ENCODE measurements at regions not wholly inside any gene's neighbourhood (a gene's known extent, or its start where the extent isn't known, plus 50 kb on each side); places are given as distances from the start of the nearest gene placed in this dataset.

GRCh38 chr20:52469128-52469527 lies 277.5 kb upstream of the ZFP64 start:
- DNase-seq: no peak

GRCh38 chr20:52465991-52466390 lies 274.4 kb upstream of the ZFP64 start:
- no peak for DNase-seq

GRCh38 chr20:52461582-52461981 lies 270.0 kb upstream of the ZFP64 start:
- no peak for DNase-seq

GRCh38 chr20:52459150-52459549 lies 267.6 kb upstream of the ZFP64 start:
- no peak for DNase-seq

- no peak for DNase-seq
Observed at GRCh38 chr20:52457826-52458225, 266.2 kb upstream of the ZFP64 start.

- no peak for DNase-seq
Observed at GRCh38 chr20:52454660-52455059, 263.1 kb upstream of the ZFP64 start.

GRCh38 chr20:52448513-52449232 lies 257.1 kb upstream of the ZFP64 start:
- no peak for DNase-seq

GRCh38 chr20:52447225-52447551 lies 255.6 kb upstream of the ZFP64 start:
- DNase-seq: no peak

- no peak for DNase-seq
Observed at GRCh38 chr20:52446421-52447224, 255.0 kb upstream of the ZFP64 start.

- DNase-seq: no peak
Observed at GRCh38 chr20:52444455-52444854, 252.9 kb upstream of the ZFP64 start.

GRCh38 chr20:52443874-52444273 lies 252.3 kb upstream of the ZFP64 start:
- no peak for DNase-seq

GRCh38 chr20:52441710-52442109 lies 250.1 kb upstream of the ZFP64 start:
- no peak for DNase-seq

GRCh38 chr20:52439375-52439774 lies 247.8 kb upstream of the ZFP64 start:
- DNase-seq: no peak

GRCh38 chr20:52438326-52438963 lies 246.9 kb upstream of the ZFP64 start:
- DNase-seq: no peak

GRCh38 chr20:52434453-52434852 lies 242.9 kb upstream of the ZFP64 start:
- no peak for DNase-seq

- DNase-seq: no peak
Observed at GRCh38 chr20:52434041-52434425, 242.5 kb upstream of the ZFP64 start.

GRCh38 chr20:52433326-52434040 lies 241.9 kb upstream of the ZFP64 start:
- no peak for DNase-seq

- DNase-seq: no peak
Observed at GRCh38 chr20:52432740-52433139, 241.2 kb upstream of the ZFP64 start.

GRCh38 chr20:52429029-52429428 lies 237.4 kb upstream of the ZFP64 start:
- no peak for DNase-seq

- DNase-seq: no peak
Observed at GRCh38 chr20:52427960-52428359, 236.4 kb upstream of the ZFP64 start.

- DNase-seq: no peak
Observed at GRCh38 chr20:52426856-52427255, 235.3 kb upstream of the ZFP64 start.

- DNase-seq: no peak
Observed at GRCh38 chr20:52425701-52426100, 234.1 kb upstream of the ZFP64 start.

- DNase-seq: no peak
Observed at GRCh38 chr20:52425253-52425652, 233.7 kb upstream of the ZFP64 start.
